HG02885 (cell line): ENCODE measurements at regions not wholly inside any gene's neighbourhood (a gene's known extent, or its start where the extent isn't known, plus 50 kb on each side); places are given as distances from the start of the nearest gene placed in this dataset.
"Not testable (repeated sequence)": the region's sequence is repeated elsewhere in the genome, so short reads cannot be mapped to it uniquely, and the experiment has no call there.

Experiments
- ATAC-seq: cut with Tn5 transposase; IDR thresholded peaks from one replicate; pipeline ENCODE4 v1.9.1; 2021; ENCODE audit warnings: mild to moderate bottlenecking; ENCODE audit not compliant: unreplicated experiment, poor library complexity

DNA sequence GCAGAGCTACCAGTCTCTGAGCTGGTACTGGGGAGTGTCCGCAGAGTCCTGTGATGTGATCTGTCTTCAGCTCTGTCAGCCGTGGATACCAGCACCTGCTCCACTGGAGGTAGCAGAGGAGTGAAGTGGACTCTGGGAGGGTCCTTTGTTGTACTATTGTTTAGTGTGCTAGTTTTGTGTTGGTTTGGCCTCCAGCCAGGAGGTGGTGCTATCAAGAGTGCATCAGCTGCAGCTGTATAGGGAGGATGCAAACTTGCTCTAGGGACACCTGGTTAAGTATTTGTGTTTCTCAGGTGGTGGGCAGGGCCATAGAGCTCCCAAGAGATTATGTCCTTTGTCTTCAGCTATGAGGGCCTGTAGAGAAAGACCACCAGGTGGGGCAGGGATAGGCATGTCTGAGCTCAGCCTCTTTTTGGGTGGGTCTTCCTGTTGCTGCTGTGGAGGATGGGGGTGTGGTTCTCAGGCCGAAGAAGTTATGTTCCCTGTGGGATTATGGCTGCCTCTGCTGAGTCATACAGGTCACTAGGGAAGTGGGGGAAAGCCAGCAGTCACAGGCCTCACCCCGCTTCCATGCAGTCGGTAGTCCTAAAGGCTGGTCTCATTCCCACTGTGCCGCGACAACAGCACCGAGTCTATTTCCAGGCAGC lies 443.2 kb upstream of the TBL1XR1 start:
- ATAC-seq: no peak

DNA sequence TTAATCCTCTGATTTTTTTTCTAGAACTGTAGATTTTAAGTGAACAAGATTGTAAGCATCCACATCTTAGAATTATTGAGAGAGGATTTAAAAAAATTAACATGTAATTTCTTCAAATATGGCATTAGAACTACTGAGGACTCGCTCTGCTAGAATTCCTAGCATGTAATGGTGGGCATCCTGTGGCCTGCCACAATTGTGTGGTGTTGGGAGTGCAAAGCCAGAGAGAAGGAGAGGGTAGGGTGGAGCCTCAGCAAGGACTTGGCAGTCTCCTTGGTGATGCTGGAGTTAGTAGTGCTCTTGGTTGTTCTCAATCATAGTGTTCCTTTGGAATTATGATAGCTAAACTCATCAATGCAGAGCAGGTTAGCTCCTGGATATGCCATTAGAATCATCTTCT lies 443.9 kb upstream of the TBL1XR1 start:
- no peak for ATAC-seq

DNA sequence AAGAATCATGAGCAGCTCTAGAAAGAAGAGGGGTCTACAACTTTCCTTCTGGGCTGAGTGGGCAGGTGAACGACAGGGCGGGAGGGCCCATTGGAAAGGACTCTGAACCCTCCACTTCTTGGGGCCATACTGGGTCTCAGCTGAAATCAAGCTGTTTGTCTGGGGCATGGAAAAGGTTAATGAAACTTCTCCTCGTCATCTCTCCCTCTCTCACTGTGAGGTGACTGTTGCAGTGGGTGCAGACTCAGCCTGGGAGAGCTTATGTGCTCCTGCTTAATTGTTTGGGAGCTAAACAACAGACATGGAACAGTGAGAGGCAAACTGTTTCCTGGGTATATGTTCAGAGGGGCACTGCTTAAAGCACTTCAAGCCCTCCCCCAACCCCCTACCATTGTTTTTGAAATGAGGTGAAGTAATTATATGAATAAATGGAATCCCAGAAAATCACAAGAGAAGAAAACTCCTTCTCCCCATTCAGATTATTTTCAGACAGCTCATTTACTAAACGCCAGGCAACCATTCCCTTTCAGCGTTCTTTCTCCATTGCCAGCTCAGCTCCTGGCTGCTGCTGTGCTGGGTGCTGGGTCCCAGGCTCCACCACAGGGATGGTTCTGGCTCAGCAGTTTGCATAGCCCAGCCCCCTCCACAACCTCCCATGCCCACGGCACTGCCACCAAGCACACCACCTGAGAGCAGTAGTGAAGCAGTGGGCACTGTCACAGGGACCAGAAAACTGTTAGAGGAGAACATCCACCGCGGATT lies 444.9 kb upstream of the TBL1XR1 start:
- ATAC-seq: no peak

DNA sequence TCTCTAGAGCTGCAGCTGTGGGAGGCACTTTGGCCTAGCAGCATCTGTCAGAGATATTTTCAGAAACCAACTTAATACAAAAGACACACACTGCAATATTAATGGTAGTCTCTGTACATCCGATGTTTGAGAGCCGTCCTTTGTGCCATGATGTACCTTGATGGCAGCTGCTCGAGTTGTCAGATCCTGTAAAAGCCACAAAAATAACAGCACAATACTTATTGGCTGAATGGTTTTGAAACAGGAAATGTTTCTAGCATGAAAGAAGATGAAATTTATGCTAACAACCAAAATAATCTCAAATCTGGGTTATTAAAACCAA lies 445.5 kb upstream of the TBL1XR1 start:
- ATAC-seq: no peak

DNA sequence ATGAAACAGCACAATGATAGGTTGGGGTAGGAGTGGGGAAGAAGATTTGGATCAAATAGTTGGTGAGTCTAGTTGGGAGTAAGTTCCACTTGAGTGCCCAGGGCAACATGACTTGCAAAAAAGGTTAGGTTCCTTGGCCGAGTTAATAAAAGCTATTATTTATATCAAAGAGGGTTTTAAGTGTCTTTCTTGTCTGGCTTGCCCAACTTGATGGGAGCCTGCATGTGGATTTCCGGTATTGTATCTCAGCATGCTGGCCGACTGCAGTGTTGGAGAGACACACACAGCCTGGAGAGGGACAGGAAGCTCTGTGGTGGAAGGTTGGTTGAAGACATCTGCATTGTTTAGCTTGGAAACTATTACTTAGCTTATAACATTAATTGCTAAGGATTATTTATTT lies 449.5 kb upstream of the TBL1XR1 start:
- peak; percentile 63 for ATAC-seq

DNA sequence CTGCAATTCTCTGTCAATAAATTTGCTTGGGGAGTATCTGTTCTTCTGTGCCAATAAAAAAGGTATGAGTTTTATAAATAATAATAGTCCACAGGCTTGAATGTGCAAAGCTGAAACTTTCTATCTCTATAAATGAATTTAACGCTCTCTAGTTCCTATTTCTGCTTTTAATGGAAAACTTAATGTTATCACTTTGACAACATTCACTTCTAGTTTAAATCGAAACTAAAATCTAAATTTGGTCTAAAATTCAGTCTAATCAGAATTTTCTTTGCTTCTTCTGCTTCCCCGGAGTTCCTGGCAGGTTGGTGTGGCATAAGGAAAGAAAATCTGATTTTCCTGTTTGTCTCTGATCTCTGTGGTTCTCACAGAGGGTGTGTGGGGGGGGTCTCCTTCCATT lies 450.1 kb upstream of the TBL1XR1 start:
- no peak for ATAC-seq

DNA sequence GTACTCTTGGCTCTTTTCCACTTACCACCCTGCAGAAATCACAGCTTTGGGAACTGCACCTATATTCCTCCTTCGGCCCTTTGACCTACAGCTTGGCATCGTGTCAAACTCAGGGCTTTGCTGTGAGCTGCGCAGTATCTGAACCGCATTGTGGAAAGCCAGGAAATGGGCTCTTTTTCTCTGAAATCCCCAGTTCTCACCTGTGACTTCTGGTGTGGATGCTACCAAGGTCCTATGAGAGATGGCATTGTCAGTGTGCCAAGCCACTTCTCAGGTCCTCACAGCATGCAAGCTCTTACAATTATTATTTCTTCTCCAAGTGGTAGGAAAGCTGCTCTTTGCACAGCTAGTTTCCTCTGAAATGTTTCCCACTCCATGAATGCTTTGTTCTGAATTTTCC lies 450.6 kb upstream of the TBL1XR1 start:
- ATAC-seq: no peak

DNA sequence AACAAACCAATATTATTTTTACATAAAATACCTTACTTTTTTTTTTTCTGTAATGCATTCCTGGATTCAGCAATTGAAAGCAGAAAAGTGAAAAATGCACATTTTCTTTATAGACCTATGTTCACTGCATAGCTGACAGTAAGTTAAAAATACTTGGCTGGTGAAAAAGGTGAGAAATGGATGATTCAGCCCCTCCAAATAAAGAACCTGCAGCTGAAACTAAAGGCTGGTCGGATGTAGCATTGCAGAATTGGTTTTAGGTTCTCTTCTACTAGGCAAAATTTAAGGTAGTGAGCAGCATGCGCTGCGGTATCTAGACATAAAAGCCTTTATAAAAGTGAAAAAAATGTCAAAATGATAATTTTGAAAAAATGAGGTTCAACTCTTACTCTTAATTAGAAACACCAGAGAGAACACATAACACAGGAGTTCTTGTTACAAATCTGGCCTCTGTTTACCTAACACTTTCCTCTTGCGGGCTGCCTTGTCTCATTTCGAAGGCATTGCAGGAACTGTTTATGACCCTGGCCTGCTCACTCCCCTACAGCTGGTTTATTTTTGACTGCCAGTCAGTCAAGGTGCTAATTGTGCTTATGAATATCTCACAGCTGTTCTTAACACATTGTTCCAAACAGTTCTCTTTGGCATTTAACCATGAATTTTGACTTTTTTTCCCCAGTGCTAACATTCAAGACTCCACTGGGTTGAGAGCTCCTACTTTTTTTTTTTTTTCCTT lies 455.4 kb upstream of the TBL1XR1 start:
- no peak for ATAC-seq

DNA sequence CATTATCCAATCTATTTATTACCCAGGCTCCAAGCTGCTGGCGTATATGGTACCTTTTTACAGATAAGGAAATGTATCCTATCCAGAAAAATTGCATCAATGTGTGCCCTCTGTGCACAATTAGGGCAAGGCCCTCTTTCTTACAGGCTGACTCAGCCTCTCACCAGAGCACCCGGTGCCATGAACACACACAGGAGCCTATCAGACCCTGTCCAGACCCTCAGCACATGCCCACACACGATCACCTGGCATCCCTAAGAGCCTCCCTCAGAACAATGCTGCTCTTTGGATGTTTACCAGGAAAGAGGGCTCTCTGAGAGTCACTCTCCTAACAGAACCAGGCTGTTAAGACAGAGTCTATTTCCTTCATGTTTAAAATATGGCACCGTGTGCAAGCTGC lies 460.0 kb upstream of the TBL1XR1 start:
- no peak for ATAC-seq

DNA sequence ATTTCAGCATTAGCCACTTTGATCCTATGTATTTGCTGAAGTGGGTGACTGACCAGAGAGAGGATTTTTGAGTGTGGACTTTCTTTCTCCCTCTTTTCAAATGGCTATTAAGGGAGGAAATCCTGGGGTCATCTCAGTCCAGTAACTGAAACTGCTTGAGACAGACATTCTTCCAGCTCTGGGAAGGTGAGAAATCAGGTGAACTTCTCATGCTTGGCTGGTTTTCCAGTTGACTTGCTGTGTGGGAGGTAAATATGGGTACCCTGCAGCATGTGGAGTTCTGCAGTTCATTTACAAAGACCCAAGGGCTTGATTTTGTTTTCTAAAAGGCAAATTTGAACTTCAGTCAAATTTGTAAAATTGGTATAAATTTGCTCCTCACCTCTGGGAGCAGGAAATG lies 461.1 kb upstream of the TBL1XR1 start:
- ATAC-seq: no peak

DNA sequence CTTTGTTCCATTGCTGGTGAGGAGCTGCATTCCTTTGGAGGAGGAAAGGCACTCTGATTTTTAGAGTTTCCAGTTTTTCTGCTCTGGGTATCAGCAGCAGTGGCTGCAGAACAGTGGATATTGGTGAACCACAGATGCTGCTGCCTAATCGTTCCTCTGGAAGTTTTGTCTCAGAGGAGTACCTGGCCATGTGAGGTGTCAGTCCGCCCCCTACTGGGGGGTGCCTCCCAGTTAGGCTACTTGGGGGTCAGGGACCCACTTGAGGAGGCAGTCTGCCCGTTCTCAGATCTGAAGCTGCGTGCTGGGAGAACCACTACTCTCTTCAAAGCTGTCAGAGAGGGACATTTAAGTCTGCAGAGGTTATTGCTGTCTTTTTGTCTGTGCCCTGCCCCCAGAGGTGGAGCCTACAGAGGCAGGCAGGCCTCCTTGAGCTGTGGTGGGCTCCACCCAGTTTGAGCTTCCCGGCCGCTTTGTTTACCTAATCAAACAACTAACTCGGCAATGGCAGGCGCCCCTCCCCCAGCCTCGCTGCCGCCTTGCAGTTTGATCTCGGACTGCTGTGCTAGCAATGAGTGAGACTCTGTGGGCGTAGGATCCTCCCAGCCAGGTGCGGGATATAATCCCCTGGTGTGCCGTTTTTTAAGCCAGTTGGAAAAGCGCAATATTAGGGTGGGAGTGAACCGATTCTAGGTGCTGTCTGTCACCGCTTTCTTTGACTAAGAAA lies 467.3 kb upstream of the TBL1XR1 start:
- ATAC-seq: not testable (repeated sequence)

DNA sequence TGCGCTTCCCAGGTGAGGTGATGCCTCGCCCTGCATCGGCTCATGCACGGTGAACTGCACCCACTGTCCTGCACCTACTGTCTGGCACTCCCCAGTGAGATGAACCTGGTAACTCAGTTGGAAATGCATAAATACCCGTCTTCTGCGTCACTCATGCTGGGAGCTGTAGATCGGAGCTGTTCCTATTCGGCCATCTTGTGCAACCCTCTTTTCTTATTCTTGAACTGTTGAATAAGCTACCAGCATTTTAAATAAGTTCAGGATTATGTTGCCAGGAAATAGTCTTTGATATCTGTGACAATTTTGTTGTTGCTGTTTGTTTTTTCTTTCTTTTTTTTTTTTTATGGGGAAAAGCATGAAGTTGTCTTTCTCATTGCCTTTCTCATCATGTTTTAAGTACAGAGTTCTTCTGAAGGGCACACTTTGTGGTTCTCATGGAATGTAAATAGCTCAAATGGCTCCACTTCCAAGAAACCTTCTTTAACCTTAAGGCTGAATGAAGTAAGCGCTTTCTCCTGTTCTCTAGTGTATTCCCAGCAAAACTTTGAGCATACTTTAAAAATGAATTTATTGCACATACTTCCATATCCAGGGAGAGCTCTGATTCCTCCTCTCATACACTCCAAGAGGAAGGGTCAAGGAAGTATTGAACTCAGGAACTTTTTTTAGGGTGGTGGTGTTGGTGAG lies 468.0 kb upstream of the TBL1XR1 start:
- no peak for ATAC-seq

DNA sequence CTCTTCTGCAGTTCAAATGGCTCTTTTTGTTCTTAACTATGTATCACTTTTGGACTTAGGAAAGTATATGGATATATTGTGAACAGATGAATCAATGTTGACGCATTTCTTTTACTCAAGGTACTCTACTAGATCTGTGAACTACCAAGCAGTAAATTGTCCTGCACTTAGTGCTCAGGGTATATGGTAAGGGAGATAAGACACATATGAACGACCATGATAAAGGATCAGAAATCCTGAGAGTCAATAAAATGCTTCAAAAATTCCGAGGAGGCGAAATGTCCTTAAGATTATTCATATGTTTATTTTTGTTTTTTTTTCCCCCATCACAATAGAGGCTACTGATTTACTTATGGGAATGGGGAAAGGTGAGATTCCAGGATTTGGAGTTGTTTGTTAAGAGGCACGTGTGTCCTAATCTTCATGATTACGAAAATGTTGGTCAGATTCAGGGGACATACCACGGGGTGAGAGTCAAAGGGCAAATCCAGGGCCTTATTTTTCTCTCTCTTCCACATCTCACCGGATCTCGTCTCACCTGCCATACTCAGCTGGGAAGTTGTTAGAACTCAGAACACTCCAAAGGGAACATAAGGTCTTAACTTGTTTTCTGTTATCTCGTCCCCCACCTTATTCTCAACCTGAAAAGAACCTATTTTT lies 475.1 kb upstream of the TBL1XR1 start:
- no peak for ATAC-seq

DNA sequence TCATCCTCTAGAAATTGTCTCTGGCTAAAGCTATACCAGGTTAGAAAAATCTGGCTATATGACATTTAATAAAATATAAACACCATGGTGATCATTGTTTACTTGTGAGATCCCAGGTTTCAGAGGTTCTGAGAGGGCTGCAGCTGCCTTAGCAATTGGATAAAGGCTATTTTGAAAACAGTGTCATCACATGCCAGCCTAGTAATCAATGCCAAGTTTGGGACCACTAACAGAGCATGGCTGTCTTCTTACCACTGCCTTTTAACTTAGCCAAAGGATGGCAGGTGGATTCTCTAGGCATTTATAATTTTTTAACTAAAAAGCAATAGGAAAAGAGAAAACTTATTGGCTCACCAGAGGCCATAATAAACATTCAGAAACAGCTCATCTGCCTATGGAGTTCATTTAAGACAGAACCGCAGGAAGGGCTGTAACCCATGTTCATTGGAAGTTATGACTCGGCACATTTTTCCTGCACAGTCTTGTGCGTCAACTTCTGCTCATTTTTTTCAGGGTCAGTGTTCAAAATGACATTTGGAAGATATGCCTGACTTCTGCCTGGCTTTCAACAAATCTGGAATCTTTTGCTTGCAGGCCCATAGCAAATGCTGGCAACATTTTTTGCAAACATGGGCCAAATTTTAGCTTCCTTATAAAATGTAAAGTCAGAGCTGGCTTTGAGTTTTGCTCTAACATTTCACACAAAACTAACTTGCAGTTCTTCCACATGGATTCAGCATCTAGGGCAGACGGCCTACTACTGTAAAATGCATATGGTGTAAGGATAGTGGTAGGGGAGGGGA lies 476.0 kb upstream of the TBL1XR1 start:
- no peak for ATAC-seq

DNA sequence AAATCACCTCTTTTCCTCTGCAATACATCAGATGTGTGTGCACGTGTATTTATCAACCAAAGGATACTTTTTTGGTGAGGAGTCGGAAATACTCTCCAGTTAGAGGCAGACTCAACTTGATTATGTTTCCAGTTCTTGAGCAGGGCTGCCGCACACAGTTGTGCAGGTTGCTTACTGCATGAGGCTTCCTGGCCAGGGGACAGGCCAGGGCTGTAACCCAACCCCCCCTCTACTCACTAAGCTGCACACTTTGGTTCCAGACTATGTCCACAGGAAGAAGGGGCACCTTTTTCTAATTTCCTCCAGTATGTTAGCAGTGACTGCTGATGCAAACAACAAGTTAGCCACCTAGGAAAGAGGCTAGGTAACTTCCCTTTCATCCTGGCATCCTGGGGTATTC lies 476.9 kb upstream of the TBL1XR1 start:
- no peak for ATAC-seq

DNA sequence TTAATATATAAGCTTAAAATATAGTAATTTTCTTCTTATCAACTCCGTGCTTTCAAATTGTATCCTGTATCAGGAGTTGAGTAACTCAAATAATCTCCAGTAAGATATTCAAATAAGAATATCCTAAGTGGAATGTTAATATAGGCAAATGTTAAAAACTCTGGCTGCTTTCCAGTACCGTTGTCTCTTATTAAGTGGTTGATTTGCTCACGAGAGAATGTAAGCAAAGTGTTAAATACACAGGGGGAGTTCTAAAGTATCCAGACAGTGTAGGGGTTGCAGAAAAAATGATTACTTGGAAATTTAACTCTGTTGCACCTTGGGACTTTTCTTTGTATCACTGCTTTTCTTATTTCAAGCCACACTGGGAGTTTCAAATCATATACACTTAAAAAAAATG lies 478.9 kb upstream of the TBL1XR1 start:
- no peak for ATAC-seq

DNA sequence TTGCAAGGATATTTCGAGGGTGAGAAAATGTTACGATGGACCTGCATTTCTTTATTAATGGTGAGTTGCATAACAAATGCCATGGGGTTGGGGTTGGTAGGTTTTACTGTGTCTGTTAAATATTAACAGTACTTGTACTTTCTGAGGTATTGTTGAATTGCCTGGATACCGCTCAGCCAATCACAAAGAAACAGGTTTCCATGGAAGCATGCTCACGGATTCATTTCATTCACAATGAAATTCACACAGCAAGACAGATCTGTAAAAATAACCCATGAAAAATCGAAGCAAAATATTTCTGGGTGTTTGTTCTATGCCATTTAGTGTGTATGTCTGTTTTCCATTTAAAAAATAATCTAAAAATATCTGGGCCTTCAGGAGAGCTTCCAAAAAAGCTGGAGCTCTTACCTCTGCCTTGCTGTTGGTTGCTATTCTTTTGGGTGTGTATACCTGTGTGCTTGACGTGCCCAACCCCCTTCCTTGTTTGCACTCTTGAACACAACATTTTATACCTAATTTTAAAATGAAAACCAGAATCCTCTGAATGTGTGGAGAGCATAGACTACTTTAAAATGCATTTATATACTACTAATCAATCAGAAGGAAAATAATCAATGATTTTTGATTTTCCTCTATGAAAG lies 479.8 kb upstream of the TBL1XR1 start:
- ATAC-seq: no peak

DNA sequence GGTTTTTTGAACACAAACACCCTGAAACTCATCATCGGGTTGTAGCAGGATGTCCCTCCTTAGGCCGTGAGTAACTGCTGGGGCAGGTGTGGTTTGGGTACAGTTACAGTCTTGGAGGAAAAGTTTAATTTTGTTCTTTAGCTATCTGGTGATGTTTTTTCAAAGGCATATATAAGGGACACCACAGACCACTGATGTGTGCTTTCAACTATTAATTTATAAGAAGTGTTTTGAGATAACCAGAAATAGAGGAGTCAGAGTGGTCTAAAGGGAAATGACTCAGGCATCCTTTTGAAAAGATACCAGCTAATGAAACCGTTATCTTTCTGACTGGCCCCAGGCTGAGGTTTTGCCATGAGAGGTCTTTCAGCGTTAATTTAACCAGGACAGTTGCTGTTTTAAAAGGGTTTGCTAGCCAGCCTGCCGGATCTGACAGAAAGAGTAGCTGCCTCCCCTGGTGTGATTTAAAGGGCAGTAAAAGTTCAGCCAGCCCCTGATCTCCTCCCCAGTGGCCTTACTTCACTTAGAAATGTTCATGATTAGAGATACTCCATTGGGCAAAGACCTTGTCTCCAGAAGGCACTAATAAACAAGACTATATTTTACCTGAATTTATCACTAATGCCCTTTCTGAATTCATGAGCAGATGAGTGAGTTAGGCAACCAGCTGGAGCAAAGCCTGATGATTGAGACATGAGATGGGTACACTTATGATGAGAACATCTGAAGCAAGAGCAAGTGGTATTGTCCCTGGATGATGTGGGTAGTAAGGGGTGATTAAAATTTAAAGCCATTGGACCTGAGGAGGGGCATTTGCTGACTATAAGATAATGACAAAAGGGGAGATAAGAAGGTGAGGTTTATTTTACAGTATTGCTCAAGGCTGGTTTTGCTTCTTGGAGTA lies 482.5 kb upstream of the TBL1XR1 start:
- no peak for ATAC-seq
